GM10248 (cell line): ENCODE measurements at regions not wholly inside any gene's neighbourhood (a gene's known extent, or its start where the extent isn't known, plus 50 kb on each side); places are given as distances from the start of the nearest gene placed in this dataset.

Source experiments
- CTCF ChIA-PET: fragments of 300-600 bp; sonication (Branson Sonifier 250); formaldehyde crosslinking; extraction: SDS; loops from one replicate; lab custom pipeline; 2021; ENCODE audit warnings: antibody characterized with exemption; lab: Yijun Ruan, JAX
- POLR2A ChIA-PET: fragments of 350-650 bp; sonication (Branson Sonifier 250); formaldehyde crosslinking; extraction: SDS; loops from one replicate; lab custom pipeline; 2020; ENCODE audit warnings: antibody characterized with exemption; lab: Yijun Ruan, JAX
- DNase-seq: peaks from one replicate; pipeline ENCODE4 v3.0.0; 2012; ENCODE audit errors: extremely low spot score
- TF ChIP-seq, protein P1 (sequence below): IDR thresholded peaks from 2 replicates; pipeline ENCODE4 v1.5.1; 2012; ENCODE audit warnings: mild to moderate bottlenecking, low read depth; ENCODE audit errors: extremely low read depth, missing control alignments, control extremely low read depth

DNA sequence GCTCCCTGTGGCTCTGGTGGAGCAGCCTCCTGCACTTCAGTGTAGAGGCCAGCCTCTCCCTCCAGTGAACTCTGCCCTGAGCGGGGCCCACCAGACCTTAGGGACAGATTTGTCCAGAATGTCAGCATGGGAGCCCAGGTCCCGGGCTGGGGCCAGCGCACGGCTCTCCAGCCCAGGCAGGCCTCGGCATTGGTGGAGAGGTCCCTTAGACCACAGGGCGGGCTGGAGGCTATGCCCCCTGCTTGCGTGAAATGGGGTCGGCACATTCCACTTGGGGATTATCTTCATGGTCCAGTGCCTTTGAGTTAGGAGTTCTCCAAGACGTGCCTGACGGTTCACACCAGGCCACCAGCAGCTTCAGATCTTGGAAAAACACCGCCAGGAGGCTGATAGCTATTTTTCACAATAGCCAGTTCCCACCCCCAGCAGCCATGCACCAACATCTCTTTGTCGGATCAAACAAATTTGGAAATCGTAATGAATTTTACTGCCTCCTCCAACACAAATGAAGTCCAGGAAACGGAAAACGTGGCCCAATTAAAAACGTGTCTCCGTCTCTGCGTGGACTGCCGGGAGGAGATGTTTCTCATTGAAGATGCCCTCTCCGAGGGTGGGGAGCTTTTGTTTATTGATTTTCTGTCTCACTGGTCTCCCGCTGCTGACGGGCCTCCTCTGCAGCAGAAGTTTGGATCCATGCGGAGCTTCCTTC, 110.0 kb upstream of the CIBAR2 start:
- POLR2A ChIA-PET = no interaction called here
- TF ChIP-seq, protein P1, sequence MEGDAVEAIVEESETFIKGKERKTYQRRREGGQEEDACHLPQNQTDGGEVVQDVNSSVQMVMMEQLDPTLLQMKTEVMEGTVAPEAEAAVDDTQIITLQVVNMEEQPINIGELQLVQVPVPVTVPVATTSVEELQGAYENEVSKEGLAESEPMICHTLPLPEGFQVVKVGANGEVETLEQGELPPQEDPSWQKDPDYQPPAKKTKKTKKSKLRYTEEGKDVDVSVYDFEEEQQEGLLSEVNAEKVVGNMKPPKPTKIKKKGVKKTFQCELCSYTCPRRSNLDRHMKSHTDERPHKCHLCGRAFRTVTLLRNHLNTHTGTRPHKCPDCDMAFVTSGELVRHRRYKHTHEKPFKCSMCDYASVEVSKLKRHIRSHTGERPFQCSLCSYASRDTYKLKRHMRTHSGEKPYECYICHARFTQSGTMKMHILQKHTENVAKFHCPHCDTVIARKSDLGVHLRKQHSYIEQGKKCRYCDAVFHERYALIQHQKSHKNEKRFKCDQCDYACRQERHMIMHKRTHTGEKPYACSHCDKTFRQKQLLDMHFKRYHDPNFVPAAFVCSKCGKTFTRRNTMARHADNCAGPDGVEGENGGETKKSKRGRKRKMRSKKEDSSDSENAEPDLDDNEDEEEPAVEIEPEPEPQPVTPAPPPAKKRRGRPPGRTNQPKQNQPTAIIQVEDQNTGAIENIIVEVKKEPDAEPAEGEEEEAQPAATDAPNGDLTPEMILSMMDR = no peak
- CTCF ChIA-PET = no interaction called here
- no peak for DNase-seq

DNA sequence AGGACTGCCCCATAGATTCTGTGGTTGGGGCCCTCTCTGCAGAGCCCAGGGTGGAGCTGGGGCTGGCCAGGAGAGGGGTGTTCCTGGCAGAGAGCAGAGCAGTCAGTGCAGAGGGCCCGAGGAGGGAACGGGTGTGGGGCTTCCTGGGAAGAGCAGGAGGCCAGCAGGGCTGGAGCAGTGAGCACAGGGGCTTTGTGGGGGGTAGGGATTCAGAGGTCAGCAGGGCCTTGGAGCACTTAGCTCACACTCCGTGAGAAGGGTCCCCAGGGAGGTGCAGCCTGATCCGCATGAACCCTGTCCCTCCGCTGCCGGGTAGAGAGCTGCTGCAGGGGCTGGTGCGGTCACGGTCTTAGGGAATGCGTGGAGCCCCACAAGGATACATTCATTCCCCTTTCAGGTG, 113.0 kb upstream of the CIBAR2 start:
- no peak for DNase-seq
- ChIA-PET POLR2A (interaction anchor here (1.1 kb wide), 1 partner anchor 28 kb away, joined by 3 read pairs; no protein-coding TSS in a partner anchor), CTCF (interaction anchor here (1.2 to 5.5 kb wide), 4 partner anchors 9 to 51 kb away, joined by 3 to 29 read pairs (median 5); no protein-coding TSS in a partner anchor)
- TF ChIP-seq, protein P1 = no peak

DNA sequence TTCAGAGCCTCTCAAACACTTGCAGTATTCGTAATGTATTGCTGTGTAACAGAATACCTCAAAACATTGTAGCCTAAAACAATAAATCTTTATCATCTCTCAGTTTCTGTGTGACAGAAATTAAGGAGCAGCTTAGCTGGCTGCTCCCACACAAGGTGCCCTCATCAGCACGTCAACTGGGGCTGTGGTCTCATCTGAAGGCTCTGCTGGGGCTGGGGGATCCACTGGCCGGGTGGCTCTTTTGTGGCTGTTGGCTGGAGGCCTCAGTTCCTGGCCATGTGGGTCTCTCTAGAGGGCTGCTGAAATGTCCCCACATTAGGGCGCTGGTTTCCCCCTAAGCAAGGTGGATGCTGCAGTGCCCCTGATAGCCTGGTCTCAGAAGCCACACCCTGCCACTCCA, 113.4 kb upstream of the CIBAR2 start:
- ChIA-PET CTCF (interaction anchor here (0.9 to 5.5 kb wide), 4 partner anchors 20 to 111 kb away, joined by 3 to 29 read pairs (median 5); no protein-coding TSS in a partner anchor), POLR2A (interaction anchor here (1.1 kb wide), 1 partner anchor 27 kb away, joined by 3 read pairs; no protein-coding TSS in a partner anchor)
- TF ChIP-seq, protein P1 = no peak
- no peak for DNase-seq

DNA sequence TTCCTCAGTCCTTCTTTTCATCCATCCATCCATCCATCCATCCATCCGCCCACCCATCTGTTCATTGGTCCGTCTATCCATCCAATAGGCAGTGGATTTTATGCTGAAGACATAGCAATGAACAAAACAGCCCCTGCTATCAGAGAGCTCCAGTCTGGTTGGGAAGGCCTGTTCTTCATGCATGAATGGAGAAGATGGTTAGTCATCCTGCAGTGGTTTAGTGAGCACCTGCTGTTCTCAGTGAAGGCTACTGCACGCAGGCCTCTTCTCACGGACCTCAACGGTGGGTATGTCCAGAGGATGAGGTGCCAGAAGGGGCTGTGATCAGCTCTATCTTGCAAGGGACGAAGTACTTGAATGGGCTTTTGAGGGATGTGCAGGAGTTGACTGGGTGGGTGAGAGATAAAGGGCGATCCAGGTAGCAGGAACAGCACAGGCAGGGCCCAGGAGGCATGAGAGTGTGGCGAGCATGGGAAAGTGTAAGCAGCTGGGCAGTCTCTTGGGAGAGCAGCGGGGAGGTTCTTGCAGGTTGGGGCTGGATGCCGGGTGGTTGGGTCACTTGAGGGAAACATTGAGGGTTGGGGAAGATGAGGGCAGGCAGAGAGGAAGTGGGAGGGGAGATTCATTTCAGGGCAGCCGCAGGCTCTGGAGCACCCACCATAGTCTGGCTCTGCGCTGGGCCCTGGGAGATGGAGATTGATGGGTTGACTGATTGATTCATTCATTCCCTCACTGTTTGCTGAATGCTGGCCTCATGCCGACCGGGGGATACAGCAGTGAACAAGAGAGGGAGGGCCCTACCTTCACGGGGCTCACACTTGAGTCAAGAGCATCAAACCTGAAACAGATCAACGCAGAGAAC, 115.0 kb upstream of the CIBAR2 start:
- ChIA-PET POLR2A (interaction anchor here (1.0 to 1.6 kb wide), 3 partner anchors 10 to 29 kb away, joined by 3 to 5 read pairs (median 4); no protein-coding TSS in a partner anchor), CTCF (interaction anchor here (1.0 to 5.5 kb wide), 7 partner anchors 8 to 70 kb away, joined by 3 to 29 read pairs (median 7); no protein-coding TSS in a partner anchor)
- TF ChIP-seq, protein P1 = no peak
- DNase-seq = peak; percentile 88

DNA sequence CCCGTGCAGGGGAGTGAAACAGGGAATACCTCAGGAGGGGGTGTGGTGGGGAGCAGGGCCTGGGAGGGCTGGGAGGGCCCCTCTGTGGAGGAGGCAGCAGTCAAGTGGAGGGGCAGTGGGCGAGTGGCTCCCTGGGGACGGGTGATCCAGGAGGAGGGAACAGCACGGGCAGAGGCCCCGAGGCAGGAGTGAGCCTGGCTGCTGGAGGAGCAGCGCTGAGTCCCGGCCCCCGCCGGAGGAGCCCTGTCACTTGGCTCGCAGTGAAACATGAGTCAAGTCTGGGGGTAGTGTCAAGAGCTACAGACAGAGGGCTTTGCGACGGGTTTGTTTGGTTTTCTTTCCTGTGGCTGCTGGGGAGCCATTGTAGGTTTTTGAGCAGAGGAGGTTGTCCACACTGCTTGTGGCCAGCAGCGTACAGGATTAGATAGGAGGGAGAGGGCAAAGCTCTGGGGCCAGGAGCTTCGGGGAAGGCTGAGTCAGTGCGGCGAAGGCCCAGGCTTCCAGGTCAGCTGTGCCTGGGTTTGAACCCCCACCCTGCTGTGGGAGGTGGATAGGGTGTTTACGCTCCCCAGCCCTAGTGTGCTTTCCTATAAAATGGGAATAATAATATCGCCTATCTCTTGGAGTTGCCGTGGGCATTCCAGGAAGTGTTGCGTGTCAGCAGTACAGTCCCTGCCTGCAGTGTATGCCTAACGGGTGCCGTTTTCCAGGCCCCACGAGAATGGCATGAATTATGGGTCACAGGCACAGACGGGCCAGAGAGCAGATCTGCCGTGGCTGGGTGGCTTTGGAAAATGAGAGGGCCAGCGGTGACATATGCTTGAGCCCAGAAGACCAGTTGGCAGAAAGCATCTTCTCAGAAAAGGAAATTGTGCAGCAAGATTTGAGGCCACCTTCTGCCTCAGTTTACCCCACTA, 115.9 kb upstream of the CIBAR2 start:
- CTCF ChIA-PET = interaction anchor here (1.5 to 5.5 kb wide), 5 partner anchors 12 to 113 kb away, joined by 5 to 29 read pairs (median 8); no protein-coding TSS in a partner anchor
- POLR2A ChIA-PET = interaction anchor here (1.6 kb wide), 2 partner anchors 11 to 30 kb away, joined by 4 to 5 read pairs; no protein-coding TSS in a partner anchor
- DNase-seq = peak; percentile 61
- TF ChIP-seq, protein P1 = no peak
